GM12864 (cell line): ENCODE measurements at regions not wholly inside any gene's neighbourhood (a gene's known extent, or its start where the extent isn't known, plus 50 kb on each side); places are given as distances from the start of the nearest gene placed in this dataset.
"Not testable (repeated sequence)": the region's sequence is repeated elsewhere in the genome, so short reads cannot be mapped to it uniquely, and the experiment has no call there.

ENCODE experiments used
- DNase-seq: peaks from one replicate; pipeline ENCODE4 v3.0.0-alpha.2; 2011; ENCODE audit warnings: low read depth
- H3K4me3 ChIP-seq: 2 replicates; pipeline ENCODE4 v1.5.1; 2011; ENCODE audit warnings: mild to moderate bottlenecking, low read depth, low read length, control low read depth
- TF ChIP-seq, protein P1 (sequence below): IDR thresholded peaks from 2 replicates; pipeline ENCODE4 v1.5.1; 2011; ENCODE audit warnings: low read depth, mild to moderate bottlenecking, moderate library complexity, low read length, control low read depth, inconsistent platforms; ENCODE audit errors: missing control alignments

DNA sequence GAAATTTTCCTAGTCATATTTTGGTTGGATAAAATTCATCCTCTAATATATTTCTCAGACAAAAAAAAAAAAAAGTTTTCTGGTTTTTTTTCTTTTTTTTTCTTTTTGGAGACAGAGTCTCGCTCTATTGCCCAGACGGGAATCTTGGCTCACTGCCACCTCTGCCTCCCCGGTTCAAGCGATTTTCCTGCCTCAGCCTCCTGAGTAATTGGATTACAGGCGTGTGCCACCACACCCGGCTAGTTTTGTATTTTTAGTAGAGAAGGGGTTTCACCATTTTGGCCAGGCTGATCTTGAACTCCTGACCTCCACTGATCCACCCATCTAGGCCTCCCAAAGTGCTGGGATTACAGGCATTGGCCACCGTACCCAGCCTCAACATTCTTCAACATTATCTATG lies 432.7 kb upstream of the PABPC4L start:
- no peak overlapping the region for H3K4me3 ChIP-seq
- no peak for DNase-seq
- TF ChIP-seq, protein P1, sequence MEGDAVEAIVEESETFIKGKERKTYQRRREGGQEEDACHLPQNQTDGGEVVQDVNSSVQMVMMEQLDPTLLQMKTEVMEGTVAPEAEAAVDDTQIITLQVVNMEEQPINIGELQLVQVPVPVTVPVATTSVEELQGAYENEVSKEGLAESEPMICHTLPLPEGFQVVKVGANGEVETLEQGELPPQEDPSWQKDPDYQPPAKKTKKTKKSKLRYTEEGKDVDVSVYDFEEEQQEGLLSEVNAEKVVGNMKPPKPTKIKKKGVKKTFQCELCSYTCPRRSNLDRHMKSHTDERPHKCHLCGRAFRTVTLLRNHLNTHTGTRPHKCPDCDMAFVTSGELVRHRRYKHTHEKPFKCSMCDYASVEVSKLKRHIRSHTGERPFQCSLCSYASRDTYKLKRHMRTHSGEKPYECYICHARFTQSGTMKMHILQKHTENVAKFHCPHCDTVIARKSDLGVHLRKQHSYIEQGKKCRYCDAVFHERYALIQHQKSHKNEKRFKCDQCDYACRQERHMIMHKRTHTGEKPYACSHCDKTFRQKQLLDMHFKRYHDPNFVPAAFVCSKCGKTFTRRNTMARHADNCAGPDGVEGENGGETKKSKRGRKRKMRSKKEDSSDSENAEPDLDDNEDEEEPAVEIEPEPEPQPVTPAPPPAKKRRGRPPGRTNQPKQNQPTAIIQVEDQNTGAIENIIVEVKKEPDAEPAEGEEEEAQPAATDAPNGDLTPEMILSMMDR: no peak

DNA sequence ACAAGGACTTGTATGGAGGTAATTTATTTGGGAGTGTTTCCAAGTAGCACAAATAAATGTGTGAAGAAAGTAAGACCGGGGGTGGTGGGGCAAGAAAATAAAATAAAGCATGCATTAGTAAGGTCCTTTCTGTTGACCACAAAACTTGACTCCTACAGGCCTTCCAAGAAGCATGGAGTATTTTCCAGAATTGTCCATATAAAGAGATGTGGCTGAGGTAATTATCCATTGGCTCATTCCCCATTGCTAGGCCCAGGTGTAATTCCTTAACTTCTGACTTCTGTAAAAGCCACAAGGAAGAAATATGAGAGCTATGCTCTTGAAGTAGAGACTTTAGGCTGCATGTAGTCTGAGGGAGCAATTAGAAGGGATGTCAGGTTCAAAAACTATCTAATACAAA lies 430.5 kb upstream of the PABPC4L start:
- no peak overlapping the region for H3K4me3 ChIP-seq
- TF ChIP-seq, protein P1: no peak
- no peak for DNase-seq

DNA sequence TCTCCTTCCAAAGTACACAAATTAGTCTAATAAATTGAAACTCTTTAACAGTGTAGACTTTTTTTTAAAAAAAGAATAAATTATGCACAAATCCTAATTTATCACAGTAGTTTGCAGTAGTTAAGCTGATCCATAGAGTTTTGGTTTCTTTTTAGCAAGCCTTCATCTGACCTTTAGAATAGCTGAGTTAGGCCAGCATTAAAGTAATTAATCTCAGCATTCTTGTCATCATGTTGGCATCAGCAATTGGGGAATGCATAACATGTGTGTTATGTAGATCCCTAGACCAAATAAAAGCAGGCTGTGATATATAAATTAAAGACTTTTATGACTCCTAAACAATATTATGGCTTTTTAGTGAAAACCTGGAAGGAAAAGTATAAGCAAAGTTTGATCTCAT lies 426.5 kb upstream of the PABPC4L start:
- TF ChIP-seq, protein P1: no peak
- no peak for DNase-seq

DNA sequence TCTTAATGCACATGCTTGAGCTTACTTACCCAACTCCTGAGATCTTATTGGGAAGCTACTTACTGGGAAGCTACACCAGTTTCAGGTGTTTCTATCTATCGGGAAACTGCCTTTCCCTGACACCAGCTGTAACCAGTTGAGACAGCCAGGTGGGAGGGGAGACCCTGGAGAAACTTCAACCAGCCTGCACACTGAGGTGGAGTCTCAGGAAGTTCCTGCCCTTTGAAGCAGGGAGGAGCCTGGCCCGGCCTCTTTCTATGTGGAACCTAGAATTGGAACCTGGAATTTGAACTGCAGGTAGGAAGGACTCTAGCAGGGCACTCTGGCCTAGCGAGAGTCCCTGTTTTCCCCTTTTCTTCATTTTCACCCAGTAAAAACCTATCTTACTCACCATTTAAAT lies 425.8 kb upstream of the PABPC4L start:
- no peak overlapping the region for H3K4me3 ChIP-seq
- no peak for DNase-seq
- TF ChIP-seq, protein P1: no peak

More for the DNA sequence above, 426.5 kb upstream of the PABPC4L start:
- no peak overlapping the region for H3K4me3 ChIP-seq

DNA sequence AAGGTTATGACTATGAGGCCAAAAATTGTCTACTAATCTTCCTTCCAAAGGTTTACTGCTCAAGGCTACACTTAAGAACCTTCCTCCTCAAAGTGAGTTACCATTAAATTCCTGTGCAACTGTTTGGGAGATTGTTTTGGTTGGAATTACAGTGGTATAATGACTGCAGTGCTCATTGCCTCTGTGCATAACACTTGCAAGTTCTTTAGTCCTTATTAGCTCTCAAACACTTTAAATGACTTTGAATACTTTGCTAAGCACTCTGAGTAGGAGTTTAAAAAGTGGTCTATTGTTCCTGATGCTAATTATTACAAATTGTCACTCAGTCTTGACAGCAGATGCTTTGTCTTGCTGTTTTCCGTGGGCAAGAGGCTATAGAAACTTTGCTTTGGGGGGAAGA lies 422.8 kb upstream of the PABPC4L start:
- no peak overlapping the region for H3K4me3 ChIP-seq
- TF ChIP-seq, protein P1: no peak
- no peak for DNase-seq

DNA sequence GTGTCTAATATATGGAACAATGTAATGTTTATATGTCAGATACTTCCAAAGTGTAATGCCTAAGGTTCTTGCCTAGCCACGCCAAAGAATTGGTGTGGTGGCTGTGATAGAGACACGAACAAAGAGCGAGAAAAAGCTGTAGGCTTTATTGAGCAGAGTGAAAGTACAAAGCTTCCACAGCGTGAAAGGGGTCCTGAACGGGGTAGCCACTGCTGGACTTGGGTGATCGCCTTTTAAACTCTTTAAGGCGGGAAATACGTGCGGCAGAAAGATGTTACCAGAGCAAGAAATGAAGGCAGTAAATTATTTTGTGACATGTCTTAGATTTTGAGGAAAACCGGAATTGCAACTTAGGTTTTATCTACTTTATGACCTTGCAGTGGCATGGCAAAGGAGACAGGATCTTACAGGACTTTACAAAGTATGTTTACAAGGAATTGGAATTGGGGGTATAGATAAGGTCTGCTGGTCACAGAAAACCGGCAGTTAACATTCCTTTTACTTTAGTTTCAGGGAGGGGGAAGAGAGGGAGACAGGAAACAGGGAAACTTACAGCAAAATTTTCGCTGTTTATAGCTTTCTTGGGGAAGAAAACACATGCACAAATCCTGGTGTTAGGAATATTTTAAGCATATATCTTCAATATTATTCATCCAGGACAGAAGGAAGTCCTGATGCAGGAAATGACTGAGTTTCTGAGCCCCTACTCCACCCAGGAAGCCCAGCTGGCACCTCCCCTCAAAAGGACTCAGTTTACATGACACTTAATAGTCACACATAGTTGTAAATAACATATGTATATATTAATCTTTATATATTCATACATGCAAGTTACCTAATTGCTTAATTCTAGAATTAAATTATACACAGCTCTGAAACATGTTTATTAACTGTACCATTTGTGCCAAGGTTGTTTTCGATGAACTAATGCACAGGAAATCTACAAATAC lies 421.3 kb upstream of the PABPC4L start:
- DNase-seq, H3K4me3 ChIP-seq: not testable (repeated sequence)

- H3K4me3 ChIP-seq: no peak overlapping the region
- TF ChIP-seq, protein P1: no peak
- no peak for DNase-seq
Measured at GRCh38 chr4:134622199-134622598, 420.6 kb upstream of the PABPC4L start.

DNA sequence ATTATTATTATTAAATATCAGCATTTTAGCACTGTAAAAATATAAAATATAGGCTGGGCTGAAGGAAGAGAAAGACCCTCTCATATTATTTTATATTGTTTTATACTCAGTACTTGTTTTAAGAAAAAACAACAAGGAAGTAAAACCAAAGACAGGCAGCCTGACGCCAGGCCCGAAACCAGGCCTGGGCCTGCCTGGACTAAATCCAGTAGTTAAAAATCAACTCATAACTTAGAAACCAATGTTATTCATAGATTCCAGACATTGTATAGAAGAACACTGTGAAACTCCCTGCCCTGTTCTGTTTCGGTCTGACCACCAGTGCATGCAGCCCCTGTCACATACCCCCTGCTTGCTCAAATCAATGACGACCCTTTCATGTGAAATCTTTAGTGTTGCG lies 420.1 kb upstream of the PABPC4L start:
- not testable (repeated sequence) for H3K4me3 ChIP-seq, DNase-seq
